ENCODE measurements at regions not wholly inside any gene's neighbourhood (a gene's known extent, or its start where the extent isn't known, plus 50 kb on each side); places are given as distances from the start of the nearest gene placed in this dataset.

GRCh38 chr20:22924949-22925612, 110.0 kb upstream of the SSTR4 start:
- Histone ChIP-seq H3K27me3 (ENCODE audit: insufficient read depth in 3 of 3, low read length in 2 of 3) (peaks cover 0 to 3% (median 0%) of the 10 kb centered on the region in 3 donors), H3K27ac (no peak overlapping the region), H3K4me3 (no peak overlapping the region), H3K36me3 (ENCODE audit: insufficient read depth in 1 of 2, low read depth in 1 of 2) (no peaks in the 10 kb centered on the region), H3K4me1 (no peaks in the 10 kb centered on the region), H3K9me3 (no peaks in the 10 kb centered on the region)
- DNase-seq (no peak), ATAC-seq (no peak)
- intact Hi-C loops (cut with DNase I), result no loop called here
- WGBS, 3 donors, result 42 to 49% (median 46%) methylated on average over 3 of the region's 3 CpGs
- TF ChIP-seq CTCF (IDR thresholded peaks at IDR 0.05), result no peak

- Histone ChIP-seq H3K9me3 (no peaks in the 10 kb centered on the region), H3K4me3 (no peak overlapping the region), H3K27me3 (ENCODE audit: insufficient read depth in 3 of 3, low read length in 2 of 3) (peaks cover 0 to 3% (median 0%) of the 10 kb centered on the region in 3 donors), H3K4me1 (no peaks in the 10 kb centered on the region), H3K27ac (no peak overlapping the region), H3K36me3 (ENCODE audit: insufficient read depth in 1 of 2, low read depth in 1 of 2) (no peaks in the 10 kb centered on the region)
- TF ChIP-seq CTCF (IDR thresholded peaks at IDR 0.05), result no peak
- no peak for ATAC-seq
- DNase-seq, result no peak
- 85 to 88% (median 87%) methylated on average over 4 of the region's 4 CpGs for WGBS, 3 donors
- intact Hi-C loops (cut with DNase I), result no loop called here
Observed at GRCh38 chr20:22925613-22925983, 109.5 kb upstream of the SSTR4 start.

- intact Hi-C loops (cut with DNase I), result no loop called here
- H3K27ac ChIP-seq, result no peak overlapping the region
- ATAC-seq, result no peak
- WGBS, 3 donors, result 76 to 84% (median 80%) methylated on average over 3 of the region's 3 CpGs
- DNase-seq, result no peak
- no peaks in the 10 kb centered on the region for H3K9me3 ChIP-seq
- H3K27me3 ChIP-seq (ENCODE audit: insufficient read depth in 3 of 3, low read length in 2 of 3), result peaks cover 0 to 3% (median 0%) of the 10 kb centered on the region in 3 donors
- TF ChIP-seq CTCF (IDR thresholded peaks at IDR 0.05), result no peak
- no peaks in the 10 kb centered on the region for H3K4me1 ChIP-seq
- H3K36me3 ChIP-seq (ENCODE audit: insufficient read depth in 1 of 2, low read depth in 1 of 2), result no peaks in the 10 kb centered on the region
- no peak overlapping the region for H3K4me3 ChIP-seq
Observed at GRCh38 chr20:22927537-22927936, 107.6 kb upstream of the SSTR4 start.

GRCh38 chr20:22928679-22929078, 106.4 kb upstream of the SSTR4 start:
- Histone ChIP-seq H3K27me3 (ENCODE audit: insufficient read depth in 3 of 3, low read length in 2 of 3) (peaks cover 0 to 3% (median 0%) of the 10 kb centered on the region in 3 donors), H3K36me3 (ENCODE audit: insufficient read depth in 1 of 2, low read depth in 1 of 2) (no peaks in the 10 kb centered on the region), H3K27ac (no peak overlapping the region), H3K4me1 (no peaks in the 10 kb centered on the region), H3K4me3 (no peak overlapping the region), H3K9me3 (no peaks in the 10 kb centered on the region)
- WGBS, 3 donors, result 47 to 70% (median 52%) methylated on average over 7 of the region's 7 CpGs
- DNase-seq (no peak), ATAC-seq (no peak)
- TF ChIP-seq CTCF (IDR thresholded peaks at IDR 0.05), result no peak
- intact Hi-C loops (cut with DNase I), result no loop called here

- no peak overlapping the region for H3K27ac ChIP-seq
- no peak for ATAC-seq
- peaks cover 0 to 3% (median 0%) of the 10 kb centered on the region in 3 donors for H3K27me3 ChIP-seq (ENCODE audit: insufficient read depth in 3 of 3, low read length in 2 of 3)
Observed at GRCh38 chr20:22929661-22930060, 105.5 kb upstream of the SSTR4 start.

More at GRCh38 chr20:22929661-22930060, 105.5 kb upstream of the SSTR4 start:
- no peak overlapping the region for H3K4me3 ChIP-seq
- H3K36me3 ChIP-seq (ENCODE audit: insufficient read depth in 1 of 2, low read depth in 1 of 2), result no peaks in the 10 kb centered on the region
- no peaks in the 10 kb centered on the region for H3K4me1 ChIP-seq
- TF ChIP-seq CTCF (IDR thresholded peaks at IDR 0.05), result no peak
- no peak for DNase-seq
- WGBS, 3 donors, result 80 to 92% (median 83%) methylated on average over 2 of the region's 2 CpGs
- intact Hi-C loops (cut with DNase I), result no loop called here
- H3K9me3 ChIP-seq, result no peaks in the 10 kb centered on the region

Data from psoas muscle (tissue), 7 donors.